CD4-positive, alpha-beta T cell (primary cell): ENCODE measurements at regions not wholly inside any gene's neighbourhood (a gene's known extent, or its start where the extent isn't known, plus 50 kb on each side); places are given as distances from the start of the nearest gene placed in this dataset.

Experiments
- ATAC-seq: fragments of 200-7000 bp; cut with Tn5 transposase; one replicate; pipeline ENCODE4 v1.10.0; 2022; ENCODE audit warnings: mild to moderate bottlenecking; ENCODE audit not compliant: poor library complexity
- CTCF ChIA-PET: fragments of 350-600 bp; sonication (Branson Sonifier 250); formaldehyde crosslinking; loops from one replicate; lab custom pipeline; 2021; ENCODE audit warnings: antibody characterized with exemption, inconsistent platforms; lab: Charles Lee
- POLR2A ChIA-PET: fragments of 350-600 bp; sonication (Branson Sonifier 250); formaldehyde crosslinking; loops from one replicate; lab custom pipeline; 2021; ENCODE audit warnings: antibody characterized with exemption, inconsistent platforms; lab: Charles Lee
- DNase-seq, 14 experiments: peaks; one replicate each; pipeline ENCODE4 v3.0.0-alpha.2; 2013 to 2020; ENCODE audit warnings: mixed read lengths in 2 of 14
- H3K27ac ChIP-seq, 2 donors: one replicate each; pipeline versions ENCODE4 v1.5.1 to v1.7.0; 2013; ENCODE audit warnings: low read length in 2 of 2, low read depth in 1 of 2, mild to moderate bottlenecking in 1 of 2
- H3K27me3 ChIP-seq, 2 experiments: 1 replicate in 1 of 2; 2 replicates in 1 of 2; pipeline versions ENCODE4 v1.6.1 to v1.7.0; 2013; ENCODE audit warnings: low read length in 2 of 2, control low read depth in 1 of 2, mild to moderate bottlenecking in 1 of 2, moderate library complexity in 1 of 2; ENCODE audit not compliant: insufficient read depth in 2 of 2, control insufficient read depth in 1 of 2
- H3K36me3 ChIP-seq: one replicate; pipeline ENCODE4 v1.6.1; 2013; ENCODE audit warnings: low read length, control low read depth; ENCODE audit not compliant: insufficient read depth
- H3K4me1 ChIP-seq: one replicate; pipeline ENCODE4 v1.6.1; 2013; ENCODE audit warnings: low read length, control low read depth; ENCODE audit not compliant: insufficient read depth
- H3K4me3 ChIP-seq: one replicate; pipeline ENCODE4 v1.5.1; 2013; ENCODE audit warnings: mild to moderate bottlenecking, low read length, moderate library complexity
- H3K9me3 ChIP-seq, 2 experiments: 1 replicate in 1 of 2; 2 replicates in 1 of 2; pipeline versions ENCODE4 v1.6.1 to v1.7.0; 2013; ENCODE audit warnings: low read length in 2 of 2, mild to moderate bottlenecking in 2 of 2, control low read depth in 1 of 2, moderate library complexity in 1 of 2; ENCODE audit not compliant: control insufficient read depth in 1 of 2, insufficient read depth in 1 of 2
- H3K27ac Mint-ChIP-seq: one replicate; pipeline ENCODE4 v1.8.0; 2020; ENCODE audit warnings: mixed read lengths
- H3K27me3 Mint-ChIP-seq: one replicate; pipeline ENCODE4 v1.8.0; 2021; ENCODE audit warnings: mixed read lengths
- H3K36me3 Mint-ChIP-seq: one replicate; pipeline ENCODE4 v1.8.0; 2021; ENCODE audit warnings: low read depth, mixed read lengths
- H3K4me1 Mint-ChIP-seq: one replicate; pipeline ENCODE4 v1.8.0; 2021; ENCODE audit warnings: low read depth, mixed read lengths
- H3K4me3 Mint-ChIP-seq: one replicate; pipeline ENCODE4 v1.8.0; 2020; ENCODE audit warnings: mild to moderate bottlenecking, mixed read lengths
- H3K9me3 Mint-ChIP-seq: one replicate; pipeline ENCODE4 v1.8.0; 2020; ENCODE audit warnings: mixed read lengths
- intact Hi-C, 2 experiments: fragments of 100-400 bp; cut with DNase I in 1 of 2; cut with micrococcal nuclease in 1 of 2; formaldehyde crosslinking; loops; one replicate each; pipeline versions ENCODE4 v1.15.1 to v1.9.0; 2023 to 2025; cut with DNase I, micrococcal nuclease
- TF ChIP-seq, protein P1 (sequence below): fragments of 200-600 bp; IDR thresholded peaks from one replicate; pipeline ENCODE4 v1.8.0; 2022; ENCODE audit warnings: antibody characterized with exemption, mild to moderate bottlenecking

DNA sequence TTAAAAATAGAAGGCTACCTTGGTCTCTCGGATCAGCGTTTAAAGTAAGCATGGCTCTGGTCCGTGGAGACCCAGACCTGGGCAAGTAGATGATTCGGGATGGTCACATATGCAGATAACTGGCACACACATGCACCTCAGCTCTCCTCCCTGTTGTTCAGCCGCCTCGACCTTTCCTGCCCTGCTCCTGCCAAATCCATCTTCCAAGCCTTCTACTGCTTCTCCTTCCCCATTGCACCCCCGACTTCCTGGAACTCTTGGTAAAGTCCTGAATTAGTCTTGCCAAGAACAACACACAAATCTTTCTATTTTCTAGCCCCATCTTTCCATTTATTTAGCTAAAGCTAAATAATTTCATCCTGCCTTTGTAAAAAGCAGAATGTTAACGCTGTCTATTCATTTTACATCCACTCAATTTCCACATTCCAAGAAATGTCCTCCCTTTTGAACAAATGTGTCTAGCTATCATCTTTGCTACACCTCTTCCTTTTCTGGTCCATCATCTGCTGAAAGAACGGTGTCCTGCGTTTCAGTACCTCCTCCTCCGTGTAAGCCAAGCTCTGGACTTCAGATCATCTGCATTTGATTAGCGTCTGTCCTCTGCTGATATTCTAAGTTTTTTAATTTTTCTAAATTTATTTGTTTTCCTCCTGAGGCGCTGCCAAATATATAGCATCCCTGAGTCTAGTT, 92.5 kb downstream of the ZIC5 start:
- Histone ChIP-seq H3K36me3 (no peaks in the 10 kb centered on the region), H3K9me3 (no peaks in the 10 kb centered on the region), H3K4me3 (no peak overlapping the region), H3K4me1 (no peaks in the 10 kb centered on the region), H3K27ac (no peak overlapping the region), H3K27me3 (no peaks in the 10 kb centered on the region)
- Mint-ChIP-seq H3K27ac (no peak overlapping the region), H3K4me1 (no peaks in the 10 kb centered on the region), H3K9me3 (no peaks in the 10 kb centered on the region), H3K36me3 (peaks cover 6% of the 10 kb centered on the region), H3K4me3 (no peak overlapping the region), H3K27me3 (peaks cover 4% of the 10 kb centered on the region)
- intact Hi-C loops, result no loop called here
- TF ChIP-seq, protein P1, sequence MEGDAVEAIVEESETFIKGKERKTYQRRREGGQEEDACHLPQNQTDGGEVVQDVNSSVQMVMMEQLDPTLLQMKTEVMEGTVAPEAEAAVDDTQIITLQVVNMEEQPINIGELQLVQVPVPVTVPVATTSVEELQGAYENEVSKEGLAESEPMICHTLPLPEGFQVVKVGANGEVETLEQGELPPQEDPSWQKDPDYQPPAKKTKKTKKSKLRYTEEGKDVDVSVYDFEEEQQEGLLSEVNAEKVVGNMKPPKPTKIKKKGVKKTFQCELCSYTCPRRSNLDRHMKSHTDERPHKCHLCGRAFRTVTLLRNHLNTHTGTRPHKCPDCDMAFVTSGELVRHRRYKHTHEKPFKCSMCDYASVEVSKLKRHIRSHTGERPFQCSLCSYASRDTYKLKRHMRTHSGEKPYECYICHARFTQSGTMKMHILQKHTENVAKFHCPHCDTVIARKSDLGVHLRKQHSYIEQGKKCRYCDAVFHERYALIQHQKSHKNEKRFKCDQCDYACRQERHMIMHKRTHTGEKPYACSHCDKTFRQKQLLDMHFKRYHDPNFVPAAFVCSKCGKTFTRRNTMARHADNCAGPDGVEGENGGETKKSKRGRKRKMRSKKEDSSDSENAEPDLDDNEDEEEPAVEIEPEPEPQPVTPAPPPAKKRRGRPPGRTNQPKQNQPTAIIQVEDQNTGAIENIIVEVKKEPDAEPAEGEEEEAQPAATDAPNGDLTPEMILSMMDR, result no peak
- DNase-seq (no peak), ATAC-seq (no peak)
- ChIA-PET POLR2A (no interaction called here), CTCF (no interaction called here)

DNA sequence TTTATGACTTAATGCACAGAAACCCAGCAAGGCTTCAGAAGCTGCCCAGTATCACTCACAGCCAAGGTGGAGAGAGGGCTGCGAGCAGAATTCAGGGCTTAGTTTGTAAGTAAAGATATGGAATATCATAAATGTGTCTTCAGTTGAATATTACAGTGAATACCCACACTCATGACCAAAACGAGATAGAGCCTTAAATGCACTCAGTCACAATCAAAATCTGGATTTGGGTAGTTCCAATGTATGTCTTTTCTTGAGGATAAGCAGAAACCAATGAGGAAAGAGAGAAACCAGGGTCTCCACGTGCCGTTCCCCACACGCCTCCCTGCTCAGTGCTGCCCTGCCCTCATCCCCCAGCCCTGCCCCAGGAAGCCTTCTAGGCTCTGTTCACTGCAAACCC, 94.9 kb downstream of the ZIC5 start:
- H3K4me1 Mint-ChIP-seq, result no peaks in the 10 kb centered on the region
- no peaks in the 10 kb centered on the region for H3K9me3 Mint-ChIP-seq
- Histone ChIP-seq H3K4me1 (no peaks in the 10 kb centered on the region), H3K36me3 (no peaks in the 10 kb centered on the region), H3K27ac (no peak overlapping the region), H3K4me3 (no peak overlapping the region), H3K9me3 (no peaks in the 10 kb centered on the region), H3K27me3 (no peaks in the 10 kb centered on the region)
- H3K27me3 Mint-ChIP-seq, result peaks cover 4% of the 10 kb centered on the region
- H3K36me3 Mint-ChIP-seq, result peaks cover 6% of the 10 kb centered on the region
- ATAC-seq, result no peak
- no peak overlapping the region for H3K4me3 Mint-ChIP-seq
- POLR2A ChIA-PET, result no interaction called here
- no peak overlapping the region for H3K27ac Mint-ChIP-seq
- CTCF ChIA-PET, result no interaction called here
- intact Hi-C loops, result no loop called here
- TF ChIP-seq, protein P1, result no peak
- no peak for DNase-seq

DNA sequence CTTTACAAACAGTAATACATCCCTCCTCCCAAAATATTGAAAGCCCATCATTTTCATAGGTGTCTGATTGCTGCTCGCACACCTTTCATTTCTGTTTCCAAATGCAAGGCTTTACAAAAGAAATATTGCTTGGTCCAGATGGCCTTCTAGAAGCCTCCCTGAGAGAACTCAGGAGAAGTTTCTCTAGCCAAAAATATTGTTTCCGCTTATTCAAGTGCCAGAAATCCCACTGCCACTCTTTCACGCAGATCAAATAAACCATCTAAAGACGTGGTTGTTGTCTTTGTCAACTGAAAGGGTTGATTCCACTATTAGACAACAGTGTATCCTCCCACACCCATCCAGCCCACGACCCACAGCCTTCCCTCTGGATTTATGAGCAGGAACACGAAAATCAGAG, 96.2 kb downstream of the ZIC5 start:
- Mint-ChIP-seq H3K9me3 (no peaks in the 10 kb centered on the region), H3K4me1 (no peaks in the 10 kb centered on the region), H3K4me3 (no peak overlapping the region), H3K27me3 (peaks cover 4% of the 10 kb centered on the region), H3K27ac (no peak overlapping the region), H3K36me3 (peaks cover 6% of the 10 kb centered on the region)
- Histone ChIP-seq H3K36me3 (no peaks in the 10 kb centered on the region), H3K4me3 (no peak overlapping the region), H3K27me3 (no peaks in the 10 kb centered on the region), H3K9me3 (no peaks in the 10 kb centered on the region), H3K27ac (no peak overlapping the region), H3K4me1 (no peaks in the 10 kb centered on the region)
- no peak for ATAC-seq
- intact Hi-C loops, result no loop called here
- TF ChIP-seq, protein P1, result no peak
- DNase-seq, result no peak
- ChIA-PET CTCF (no interaction called here), POLR2A (no interaction called here)
